GM18861 (cell line): ENCODE measurements at regions not wholly inside any gene's neighbourhood (a gene's known extent, or its start where the extent isn't known, plus 50 kb on each side); places are given as distances from the start of the nearest gene placed in this dataset.

Source experiments
- ATAC-seq: cut with Tn5 transposase; IDR thresholded peaks from one replicate; pipeline ENCODE4 v1.9.1; 2021; ENCODE audit not compliant: unreplicated experiment

GRCh38 chr10:3898821-3899220 is 113.8 kb upstream of the KLF6 start:
- no peak for ATAC-seq

GRCh38 chr10:3897156-3897555 is 112.1 kb upstream of the KLF6 start:
- no peak for ATAC-seq

GRCh38 chr10:3896161-3896560 is 111.2 kb upstream of the KLF6 start:
- ATAC-seq: no peak

- ATAC-seq: no peak
Measured at GRCh38 chr10:3895045-3895631, 110.1 kb upstream of the KLF6 start.

- ATAC-seq: no peak
Measured at GRCh38 chr10:3893901-3894563, 109.0 kb upstream of the KLF6 start.

GRCh38 chr10:3892440-3893425 is 107.7 kb upstream of the KLF6 start:
- ATAC-seq: no peak

- ATAC-seq: no peak
Measured at GRCh38 chr10:3891396-3891795, 106.4 kb upstream of the KLF6 start.

- ATAC-seq: no peak
Measured at GRCh38 chr10:3890602-3891352, 105.8 kb upstream of the KLF6 start.

GRCh38 chr10:3889961-3890522 is 105.0 kb upstream of the KLF6 start:
- ATAC-seq: no peak

GRCh38 chr10:3887885-3888476 is 103.0 kb upstream of the KLF6 start:
- no peak for ATAC-seq

GRCh38 chr10:3887404-3887803 is 102.4 kb upstream of the KLF6 start:
- no peak for ATAC-seq

GRCh38 chr10:3886641-3887251 is 101.7 kb upstream of the KLF6 start:
- no peak for ATAC-seq

- no peak for ATAC-seq
Measured at GRCh38 chr10:3886191-3886590, 101.2 kb upstream of the KLF6 start.

- no peak for ATAC-seq
Measured at GRCh38 chr10:3882855-3883254, 97.8 kb upstream of the KLF6 start.

GRCh38 chr10:3881622-3882021 is 96.6 kb upstream of the KLF6 start:
- no peak for ATAC-seq

- ATAC-seq: no peak
Measured at GRCh38 chr10:3879073-3879472, 94.1 kb upstream of the KLF6 start.

GRCh38 chr10:3877211-3878000 is 92.4 kb upstream of the KLF6 start:
- no peak for ATAC-seq

- no peak for ATAC-seq
Measured at GRCh38 chr10:3876350-3876962, 91.4 kb upstream of the KLF6 start.

- no peak for ATAC-seq
Measured at GRCh38 chr10:3875842-3876235, 90.8 kb upstream of the KLF6 start.
